NCI-H187 (cell line): ENCODE measurements at regions not wholly inside any gene's neighbourhood (a gene's known extent, or its start where the extent isn't known, plus 50 kb on each side); places are given as distances from the start of the nearest gene placed in this dataset.

ENCODE experiments used
- DNase-seq, 2 experiments: peaks; one replicate each; lab custom pipeline; 2025; lab: John Stamatoyannopoulos, UW

GRCh38 chr7:12518920-12519681 is 51.4 kb upstream of the SCIN start:
- DNase-seq = no peak

- DNase-seq = no peak
Observed at GRCh38 chr7:12519682-12520009, 50.9 kb upstream of the SCIN start.
